ENCODE measurements at regions not wholly inside any gene's neighbourhood (a gene's known extent, or its start where the extent isn't known, plus 50 kb on each side); places are given as distances from the start of the nearest gene placed in this dataset.

DNA sequence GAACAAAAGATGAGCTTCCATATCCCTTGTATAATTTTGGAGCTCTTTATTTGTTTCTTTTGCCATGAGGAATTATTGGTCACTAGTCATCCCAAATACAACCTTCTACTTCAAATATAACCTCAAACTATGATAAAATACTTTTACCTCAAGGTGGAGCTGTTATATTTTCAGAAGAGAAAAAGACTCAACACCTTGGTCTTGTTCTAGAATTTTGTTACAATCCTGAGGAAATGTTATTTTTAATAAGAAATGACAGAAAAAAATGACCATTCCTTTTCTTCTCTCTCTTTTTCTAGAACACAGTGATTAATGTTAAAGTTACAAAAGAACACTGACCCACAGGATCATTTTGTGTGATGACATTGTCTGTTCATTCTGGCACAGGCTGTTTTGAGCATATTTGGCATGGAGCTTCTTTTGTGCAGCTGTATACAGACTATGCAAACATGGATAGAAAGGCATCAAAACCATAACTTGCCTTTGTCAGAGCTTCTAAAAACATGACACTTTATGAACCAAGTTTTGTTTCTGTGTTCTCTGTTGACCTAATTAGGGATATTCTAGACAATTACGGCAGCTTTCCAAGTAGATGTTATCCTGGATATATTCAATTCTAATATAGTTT is 159.6 kb upstream of the CTSO start:
- dilution Hi-C loops (cut with HindIII; ENCODE audit: low sequenced_read_pairs, unreplicated experiment), result no loop called here
- Histone ChIP-seq H2AK9ac (replicated peaks; ENCODE audit: low read depth, low read length, poor library complexity) (no peak overlapping the region), H4K8ac (ENCODE audit: low read depth in 2 of 2, low read length in 2 of 2) (no peak overlapping the region), H3K4me1 (ENCODE audit: control insufficient read depth, insufficient read depth, low read length) (peaks cover 4% of the 10 kb centered on the region), H2AK5ac (ENCODE audit: low read depth, low read length) (no peak overlapping the region), H4K20me1 (ENCODE audit: insufficient read depth, low read length) (no peaks in the 10 kb centered on the region), H2BK5ac (ENCODE audit: low read depth, low read length, poor library complexity, severe bottlenecking) (no peak overlapping the region), H2BK120ac (ENCODE audit: low read depth, low read length) (no peak overlapping the region), H3K4me3 (ENCODE audit: insufficient read depth, low read depth, low read length) (no peak overlapping the region), H3K27ac (ENCODE audit: insufficient read depth, low read length) (no peak overlapping the region), H3K23ac (ENCODE audit: low read depth, low read length) (no peak overlapping the region), H3K18ac (ENCODE audit: low read depth, low read length) (no peak overlapping the region), H4K91ac (ENCODE audit: insufficient read depth, low read depth, low read length) (no peak overlapping the region), H2BK15ac (ENCODE audit: low read depth, low read length) (no peak overlapping the region; the same call in 2 of the 3 replicates), H3K4me2 (ENCODE audit: low read depth, low read length) (no peak overlapping the region), H3K9ac (ENCODE audit: low read depth, low read length) (no peak overlapping the region), H2AFZ (replicated peaks; ENCODE audit: low read length, poor library complexity) (no peak overlapping the region), H3K56ac (ENCODE audit: extremely low read depth, insufficient read depth, low read length) (no peak overlapping the region), H3K27me3 (ENCODE audit: control insufficient read depth, insufficient read depth, low read length) (no peaks in the 10 kb centered on the region), H3K9me3 (ENCODE audit: control insufficient read depth, insufficient read depth, low read length) (no peaks in the 10 kb centered on the region), H3K4ac (ENCODE audit: low read depth, low read length) (no peak overlapping the region), H4K5ac (ENCODE audit: low read depth, low read length) (no peak overlapping the region), H2BK20ac (ENCODE audit: low read depth, low read length) (no peak overlapping the region), H3K36me3 (ENCODE audit: control insufficient read depth, insufficient read depth, low read length) (no peaks in the 10 kb centered on the region), H3K9me1 (ENCODE audit: insufficient read depth, low read length) (no peaks in the 10 kb centered on the region), H3K14ac (replicated peaks; ENCODE audit: low read depth, low read length) (no peak overlapping the region), H3K79me1 (ENCODE audit: low read depth in 1 of 2, low read length in 2 of 2) (no peaks in the 10 kb centered on the region)
- ATAC-seq (ENCODE audit: low read depth) (no peak), DNase-seq (no peak)
- BruUV-seq (replicated peaks), result no TSS peak
- POLR2A ChIA-PET (ENCODE audit: unreplicated experiment), result no interaction called here
- no CpG with 5 or more reads among the region's 1 CpG for WGBS, 2 experiments (ENCODE audit: extremely low coverage in 2 of 2, insufficient read length in 1 of 2)
- CTCF ChIA-PET, result interaction anchor here (0.8 to 1.1 kb wide), 2 partner anchors 10 to 55 kb away, joined by 3 read pairs; no protein-coding TSS in a partner anchor
- intact Hi-C loops (cut with micrococcal nuclease), result loop anchor here (10.0 kb wide), 1 partner anchor 708 kb away; no protein-coding TSS in a partner anchor
- in situ Hi-C loops (cut with MboI; ENCODE audit: low sequenced_read_pairs), result no loop called here
- TF ChIP-seq BHLHE40 (IDR thresholded peaks at IDR 0.05; ENCODE audit: low read depth, low read length), result no peak
- no peak for TF ChIP-seq USF2 (IDR thresholded peaks at IDR 0.05; ENCODE audit: low read depth, low read length)
- no peak for TF ChIP-seq NFE2L2 (IDR thresholded peaks at IDR 0.05; ENCODE audit: low read depth, low read length)
- no peak for TF ChIP-seq MAFK (IDR thresholded peaks at IDR 0.05; ENCODE audit: low read depth, low read length)
- no peak for TF ChIP-seq RCOR1 (IDR thresholded peaks at IDR 0.05; ENCODE audit: insufficient replicate concordance, low read length)
- TF ChIP-seq RFX5 (IDR thresholded peaks at IDR 0.05; ENCODE audit: low read depth, low read length), result no peak
- TF ChIP-seq, protein P1, sequence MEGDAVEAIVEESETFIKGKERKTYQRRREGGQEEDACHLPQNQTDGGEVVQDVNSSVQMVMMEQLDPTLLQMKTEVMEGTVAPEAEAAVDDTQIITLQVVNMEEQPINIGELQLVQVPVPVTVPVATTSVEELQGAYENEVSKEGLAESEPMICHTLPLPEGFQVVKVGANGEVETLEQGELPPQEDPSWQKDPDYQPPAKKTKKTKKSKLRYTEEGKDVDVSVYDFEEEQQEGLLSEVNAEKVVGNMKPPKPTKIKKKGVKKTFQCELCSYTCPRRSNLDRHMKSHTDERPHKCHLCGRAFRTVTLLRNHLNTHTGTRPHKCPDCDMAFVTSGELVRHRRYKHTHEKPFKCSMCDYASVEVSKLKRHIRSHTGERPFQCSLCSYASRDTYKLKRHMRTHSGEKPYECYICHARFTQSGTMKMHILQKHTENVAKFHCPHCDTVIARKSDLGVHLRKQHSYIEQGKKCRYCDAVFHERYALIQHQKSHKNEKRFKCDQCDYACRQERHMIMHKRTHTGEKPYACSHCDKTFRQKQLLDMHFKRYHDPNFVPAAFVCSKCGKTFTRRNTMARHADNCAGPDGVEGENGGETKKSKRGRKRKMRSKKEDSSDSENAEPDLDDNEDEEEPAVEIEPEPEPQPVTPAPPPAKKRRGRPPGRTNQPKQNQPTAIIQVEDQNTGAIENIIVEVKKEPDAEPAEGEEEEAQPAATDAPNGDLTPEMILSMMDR (conservative IDR thresholded peaks at IDR 0.05; ENCODE audit: low read depth, low read length), result no peak
